Bronchial epithelial cell (primary cell): ENCODE measurements at regions not wholly inside any gene's neighbourhood (a gene's known extent, or its start where the extent isn't known, plus 50 kb on each side); places are given as distances from the start of the nearest gene placed in this dataset.

Experiments used
- DNase-seq: peaks from one replicate; pipeline ENCODE4 v3.0.0-alpha.2; 2010; ENCODE audit warnings: low read depth
- FAIRE-seq: peaks from 2 replicates; lab custom pipeline; 2011; peaks lifted over from hg19 to GRCh38; lab: Jason Lieb, UNC
- H3K27me3 ChIP-seq: 2 replicates; pipeline ENCODE4 v1.5.1; 2011; ENCODE audit warnings: low read length; ENCODE audit not compliant: control insufficient read depth, insufficient read depth
- H3K36me3 ChIP-seq: 2 replicates; pipeline ENCODE4 v1.5.1; 2011; ENCODE audit warnings: low read length; ENCODE audit not compliant: control insufficient read depth, insufficient read depth
- H3K4me3 ChIP-seq: 2 replicates; pipeline ENCODE4 v1.5.1; 2011; ENCODE audit warnings: mild to moderate bottlenecking, low read depth, low read length, control low read depth
- TF ChIP-seq, protein P1 (sequence below): IDR thresholded peaks from 2 replicates; pipeline ENCODE4 v1.5.1; 2011; ENCODE audit warnings: mild to moderate bottlenecking, moderate library complexity, low read length, control low read depth, inconsistent platforms; ENCODE audit not compliant: insufficient read depth, severe bottlenecking

DNA sequence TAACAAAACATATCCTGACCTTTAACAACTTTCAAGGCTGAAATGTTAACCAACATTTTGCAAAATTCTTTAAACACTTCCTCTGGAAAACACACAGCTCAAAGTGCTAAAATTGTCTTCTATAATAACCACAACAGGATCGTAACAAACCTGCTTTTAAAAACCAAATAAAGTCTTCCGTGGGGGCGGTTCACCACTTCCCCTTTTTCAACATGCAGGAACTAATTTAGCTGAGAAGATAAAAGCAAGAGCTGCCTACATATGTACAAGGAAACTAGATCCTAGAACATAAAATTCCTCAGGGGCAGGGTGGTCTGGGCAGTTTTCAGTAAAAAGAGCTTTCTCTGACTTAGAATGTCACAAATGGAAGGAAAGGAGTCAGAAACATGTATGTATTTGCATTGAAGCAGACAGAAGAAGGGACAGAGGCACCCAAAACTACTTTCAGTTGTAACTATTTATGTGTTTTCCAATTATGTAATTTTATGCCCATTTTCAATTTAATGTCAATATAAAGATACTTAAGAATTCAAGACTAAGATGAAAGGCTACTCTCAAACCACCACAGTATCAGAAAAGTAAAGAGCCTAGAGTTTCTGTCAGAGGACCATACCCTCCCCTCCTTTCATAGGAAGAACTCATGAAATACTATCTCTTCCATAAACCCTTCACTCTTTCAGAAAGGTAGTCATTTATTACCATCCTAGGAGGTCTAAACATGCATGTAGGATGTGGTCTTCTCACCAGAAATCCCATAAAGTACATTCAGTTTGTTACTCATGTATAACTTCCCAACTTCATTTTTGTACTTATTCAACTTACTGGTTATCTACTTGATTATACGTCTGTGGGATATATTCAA, 185.9 kb upstream of the RASA1 start:
- Histone ChIP-seq H3K36me3 (no peaks in the 10 kb centered on the region), H3K27me3 (no peaks in the 10 kb centered on the region), H3K4me3 (no peak overlapping the region)
- TF ChIP-seq, protein P1, sequence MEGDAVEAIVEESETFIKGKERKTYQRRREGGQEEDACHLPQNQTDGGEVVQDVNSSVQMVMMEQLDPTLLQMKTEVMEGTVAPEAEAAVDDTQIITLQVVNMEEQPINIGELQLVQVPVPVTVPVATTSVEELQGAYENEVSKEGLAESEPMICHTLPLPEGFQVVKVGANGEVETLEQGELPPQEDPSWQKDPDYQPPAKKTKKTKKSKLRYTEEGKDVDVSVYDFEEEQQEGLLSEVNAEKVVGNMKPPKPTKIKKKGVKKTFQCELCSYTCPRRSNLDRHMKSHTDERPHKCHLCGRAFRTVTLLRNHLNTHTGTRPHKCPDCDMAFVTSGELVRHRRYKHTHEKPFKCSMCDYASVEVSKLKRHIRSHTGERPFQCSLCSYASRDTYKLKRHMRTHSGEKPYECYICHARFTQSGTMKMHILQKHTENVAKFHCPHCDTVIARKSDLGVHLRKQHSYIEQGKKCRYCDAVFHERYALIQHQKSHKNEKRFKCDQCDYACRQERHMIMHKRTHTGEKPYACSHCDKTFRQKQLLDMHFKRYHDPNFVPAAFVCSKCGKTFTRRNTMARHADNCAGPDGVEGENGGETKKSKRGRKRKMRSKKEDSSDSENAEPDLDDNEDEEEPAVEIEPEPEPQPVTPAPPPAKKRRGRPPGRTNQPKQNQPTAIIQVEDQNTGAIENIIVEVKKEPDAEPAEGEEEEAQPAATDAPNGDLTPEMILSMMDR: no peak
- DNase-seq (no peak), FAIRE-seq (no peak)

GRCh38 chr5:87094347-87094746, 173.3 kb upstream of the RASA1 start:
- no peaks in the 10 kb centered on the region for H3K36me3 ChIP-seq
- FAIRE-seq (no peak), DNase-seq (no peak)
- H3K4me3 ChIP-seq: no peak overlapping the region
- H3K27me3 ChIP-seq: no peaks in the 10 kb centered on the region
- TF ChIP-seq, protein P1: no peak

DNA sequence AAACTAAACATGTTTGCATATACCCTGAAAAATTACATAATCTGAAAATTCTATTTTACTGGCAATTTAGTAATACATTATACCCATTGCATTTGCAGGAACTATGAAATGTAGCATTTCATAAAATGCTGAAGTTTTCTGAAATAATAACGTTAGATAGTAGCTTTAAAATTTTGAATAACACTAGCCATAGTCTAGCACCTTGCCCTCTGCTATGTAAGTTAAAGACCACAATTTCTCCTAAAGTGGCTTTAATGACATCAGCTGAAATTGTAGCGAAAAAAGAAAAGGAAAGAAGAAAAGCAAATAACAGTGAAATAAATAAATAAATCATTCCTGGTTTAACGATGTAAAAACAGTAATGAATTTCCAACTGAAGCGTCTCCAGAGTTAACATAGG, 172.8 kb upstream of the RASA1 start:
- Histone ChIP-seq H3K36me3 (no peaks in the 10 kb centered on the region), H3K27me3 (no peaks in the 10 kb centered on the region), H3K4me3 (no peak overlapping the region)
- FAIRE-seq (no peak), DNase-seq (no peak)
- TF ChIP-seq, protein P1: no peak

DNA sequence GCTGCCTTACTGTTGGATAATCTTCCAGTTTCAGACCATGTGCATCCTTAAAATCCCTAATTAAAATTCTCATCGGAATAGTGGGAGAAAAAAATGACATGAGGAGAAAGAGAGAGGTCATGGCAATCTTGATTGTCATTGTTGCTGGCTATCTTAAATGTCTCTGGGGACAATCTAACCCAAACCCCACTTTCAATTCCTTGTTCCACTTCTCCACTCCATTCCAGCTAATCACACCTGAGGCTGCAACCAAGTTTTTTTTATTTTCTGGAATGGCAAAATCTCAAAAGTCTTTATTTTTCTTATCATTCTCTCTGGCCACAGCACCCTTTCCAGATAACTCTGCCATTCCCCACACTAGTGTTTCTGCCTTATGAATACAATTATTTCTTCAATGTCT, 171.9 kb upstream of the RASA1 start:
- H3K27me3 ChIP-seq: no peaks in the 10 kb centered on the region
- TF ChIP-seq, protein P1: no peak

DNA sequence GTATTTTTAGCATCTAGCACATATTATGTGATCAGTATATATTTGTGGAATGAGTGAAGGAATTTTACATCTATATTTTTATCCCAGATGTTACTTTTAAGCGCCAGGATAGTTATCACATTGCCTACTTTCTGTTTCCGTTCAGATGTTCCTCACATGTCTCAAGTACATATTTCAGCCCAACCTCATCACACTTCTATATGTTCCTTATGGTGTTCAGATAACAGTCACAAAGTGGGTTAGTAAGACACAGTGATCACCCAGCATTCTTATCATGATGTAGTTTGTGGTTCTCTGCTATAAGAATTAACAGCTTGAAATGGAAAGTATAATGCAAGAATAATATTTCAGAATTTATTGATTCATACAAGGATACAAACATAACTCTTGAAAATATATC, 170.0 kb upstream of the RASA1 start:
- FAIRE-seq: no peak
- H3K27me3 ChIP-seq: no peaks in the 10 kb centered on the region
- no peaks in the 10 kb centered on the region for H3K36me3 ChIP-seq
- DNase-seq: no peak
- H3K4me3 ChIP-seq: no peak overlapping the region
- TF ChIP-seq, protein P1: no peak

More for the DNA sequence above, 171.9 kb upstream of the RASA1 start:
- FAIRE-seq (no peak), DNase-seq (no peak)
- no peaks in the 10 kb centered on the region for H3K36me3 ChIP-seq
- H3K4me3 ChIP-seq: no peak overlapping the region
